ENCODE measurements at regions not wholly inside any gene's neighbourhood (a gene's known extent, or its start where the extent isn't known, plus 50 kb on each side); places are given as distances from the start of the nearest gene placed in this dataset.

DNA sequence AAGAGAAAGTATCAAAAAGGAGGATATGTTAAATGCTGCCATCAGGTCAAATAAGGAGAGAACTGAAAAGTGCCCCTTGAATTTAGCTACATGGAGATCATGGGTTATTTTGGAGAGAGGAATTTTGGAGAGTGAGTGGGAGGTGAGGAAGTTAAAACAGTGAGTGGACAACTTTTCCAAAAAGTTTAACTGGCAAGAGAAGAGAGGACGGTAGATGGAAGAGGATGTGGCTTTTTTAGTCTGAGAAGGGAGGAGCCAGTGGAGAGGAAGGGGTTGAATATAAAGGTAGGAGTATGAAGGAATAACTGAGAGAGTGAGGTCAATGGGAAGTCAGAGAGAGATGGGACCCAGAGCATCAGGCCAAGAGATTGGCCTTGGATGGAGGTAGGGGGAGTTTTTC is 62.5 kb upstream of the NFE2L2 start:
- H3K36me3 Mint-ChIP-seq (ENCODE audit: insufficient read depth, unreplicated experiment), result no peaks in the 10 kb centered on the region
- DNase-seq, result no peak
- BruUV-seq (replicated peaks), result no TSS peak
- H3K4me1 Mint-ChIP-seq (ENCODE audit: low read depth, unreplicated experiment), result peaks cover 23% of the 10 kb centered on the region
- H3K9me3 Mint-ChIP-seq (ENCODE audit: low read depth, unreplicated experiment), result peaks cover 2% of the 10 kb centered on the region
- TF ChIP-seq, protein P1, sequence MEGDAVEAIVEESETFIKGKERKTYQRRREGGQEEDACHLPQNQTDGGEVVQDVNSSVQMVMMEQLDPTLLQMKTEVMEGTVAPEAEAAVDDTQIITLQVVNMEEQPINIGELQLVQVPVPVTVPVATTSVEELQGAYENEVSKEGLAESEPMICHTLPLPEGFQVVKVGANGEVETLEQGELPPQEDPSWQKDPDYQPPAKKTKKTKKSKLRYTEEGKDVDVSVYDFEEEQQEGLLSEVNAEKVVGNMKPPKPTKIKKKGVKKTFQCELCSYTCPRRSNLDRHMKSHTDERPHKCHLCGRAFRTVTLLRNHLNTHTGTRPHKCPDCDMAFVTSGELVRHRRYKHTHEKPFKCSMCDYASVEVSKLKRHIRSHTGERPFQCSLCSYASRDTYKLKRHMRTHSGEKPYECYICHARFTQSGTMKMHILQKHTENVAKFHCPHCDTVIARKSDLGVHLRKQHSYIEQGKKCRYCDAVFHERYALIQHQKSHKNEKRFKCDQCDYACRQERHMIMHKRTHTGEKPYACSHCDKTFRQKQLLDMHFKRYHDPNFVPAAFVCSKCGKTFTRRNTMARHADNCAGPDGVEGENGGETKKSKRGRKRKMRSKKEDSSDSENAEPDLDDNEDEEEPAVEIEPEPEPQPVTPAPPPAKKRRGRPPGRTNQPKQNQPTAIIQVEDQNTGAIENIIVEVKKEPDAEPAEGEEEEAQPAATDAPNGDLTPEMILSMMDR (IDR thresholded peaks at IDR 0.05; ENCODE audit: unreplicated experiment), result no peak
- no peak overlapping the region for H3K4me3 Mint-ChIP-seq (ENCODE audit: low read depth, unreplicated experiment)
- no peaks in the 10 kb centered on the region for H3K27me3 Mint-ChIP-seq (ENCODE audit: unreplicated experiment)
- CTCF ChIA-PET, result interaction anchor here (0.7 kb wide), 1 partner anchor 505 kb away, joined by 4 read pairs; no protein-coding TSS in a partner anchor
- no peak overlapping the region for H3K27ac Mint-ChIP-seq (ENCODE audit: unreplicated experiment)
- intact Hi-C loops (cut with micrococcal nuclease; ENCODE audit: unreplicated experiment), result no loop called here

DNA sequence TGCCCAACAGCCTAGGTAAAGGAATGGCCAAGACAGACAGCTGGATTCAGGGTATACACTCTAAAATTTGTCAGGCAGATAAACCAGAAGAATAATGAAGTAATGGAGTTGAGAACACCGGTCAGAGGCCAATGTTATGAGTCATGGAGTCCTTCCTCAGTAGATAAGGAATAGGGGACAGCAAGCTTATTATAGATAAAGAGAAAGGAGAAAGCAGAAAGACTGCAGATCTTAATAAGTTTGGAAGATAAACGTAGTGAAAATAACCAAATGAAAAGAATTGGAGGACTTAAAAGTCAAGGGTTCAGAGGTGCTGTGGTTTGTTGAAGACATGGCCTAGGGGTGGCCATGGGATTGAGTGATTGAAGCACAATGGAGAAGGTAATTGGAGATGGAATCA is 63.5 kb upstream of the NFE2L2 start:
- CTCF ChIA-PET, result no interaction called here
- Mint-ChIP-seq H3K36me3 (ENCODE audit: insufficient read depth, unreplicated experiment) (no peaks in the 10 kb centered on the region), H3K4me1 (ENCODE audit: low read depth, unreplicated experiment) (peaks cover 24% of the 10 kb centered on the region), H3K27ac (ENCODE audit: unreplicated experiment) (no peak overlapping the region), H3K9me3 (ENCODE audit: low read depth, unreplicated experiment) (peaks cover 2% of the 10 kb centered on the region), H3K4me3 (ENCODE audit: low read depth, unreplicated experiment) (no peak overlapping the region), H3K27me3 (ENCODE audit: unreplicated experiment) (no peaks in the 10 kb centered on the region)
- TF ChIP-seq, protein P1 (IDR thresholded peaks at IDR 0.05; ENCODE audit: unreplicated experiment), result no peak
- no TSS peak for BruUV-seq (replicated peaks)
- peak; percentile 13 for DNase-seq
- intact Hi-C loops (cut with micrococcal nuclease; ENCODE audit: unreplicated experiment), result no loop called here

DNA sequence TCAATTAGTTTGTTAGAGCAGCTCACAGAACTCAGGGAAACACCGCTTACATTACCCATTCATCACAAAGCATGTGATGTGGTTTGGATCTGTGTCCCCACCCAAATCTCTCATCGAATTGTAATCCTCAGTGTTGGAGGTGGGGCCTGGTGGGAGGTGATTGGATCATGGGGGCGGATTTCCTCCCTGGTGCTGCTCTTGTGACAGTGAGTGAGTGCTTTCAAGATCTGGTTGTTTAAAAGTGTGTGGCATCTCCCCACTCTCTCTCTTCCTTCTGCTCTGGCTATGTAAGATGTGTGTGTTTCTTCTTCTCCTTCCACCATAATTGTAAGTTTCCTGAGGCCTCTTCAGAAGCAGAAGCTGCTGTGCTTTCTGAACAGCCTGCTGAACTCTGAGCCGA is 63.5 kb upstream of the AGPS start:
- Mint-ChIP-seq H3K27me3 (ENCODE audit: unreplicated experiment) (no peaks in the 10 kb centered on the region), H3K27ac (ENCODE audit: unreplicated experiment) (no peak overlapping the region), H3K4me3 (ENCODE audit: low read depth, unreplicated experiment) (no peak overlapping the region), H3K4me1 (ENCODE audit: low read depth, unreplicated experiment) (peaks cover 15% of the 10 kb centered on the region), H3K9me3 (ENCODE audit: low read depth, unreplicated experiment) (peaks cover 2% of the 10 kb centered on the region), H3K36me3 (ENCODE audit: insufficient read depth, unreplicated experiment) (no peaks in the 10 kb centered on the region)
- no TSS peak for BruUV-seq (replicated peaks)
- TF ChIP-seq, protein P1 (IDR thresholded peaks at IDR 0.05; ENCODE audit: unreplicated experiment), result no peak
- CTCF ChIA-PET, result no interaction called here
- DNase-seq, result no peak
- intact Hi-C loops (cut with micrococcal nuclease; ENCODE audit: unreplicated experiment), result no loop called here

DNA sequence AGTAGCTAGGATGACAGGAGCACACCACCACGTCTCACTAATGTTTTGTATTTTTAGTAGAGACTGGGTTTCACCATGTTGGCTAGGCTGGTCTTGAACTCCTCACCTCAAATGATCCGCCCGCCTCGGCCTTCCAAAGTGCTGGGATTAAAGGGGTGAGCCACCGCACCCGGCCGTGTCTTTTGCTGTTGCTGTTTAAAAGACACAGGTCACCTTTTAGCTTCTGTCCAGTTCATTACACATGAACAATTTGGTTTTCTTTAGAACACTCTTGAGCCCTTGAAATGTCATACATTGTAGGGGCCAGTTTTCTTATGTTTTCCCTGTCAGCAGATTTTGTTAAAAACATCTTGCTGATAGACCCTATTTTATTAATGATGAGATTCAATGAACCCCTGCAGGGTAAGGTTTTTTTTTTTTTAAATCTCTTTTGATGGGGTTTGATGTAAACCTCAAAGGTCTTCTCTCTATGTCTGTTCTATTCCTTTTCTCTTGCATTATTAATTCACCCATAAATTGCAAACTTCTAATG is 61.0 kb upstream of the AGPS start:
- Mint-ChIP-seq H3K4me3 (ENCODE audit: low read depth, unreplicated experiment) (no peak overlapping the region), H3K36me3 (ENCODE audit: insufficient read depth, unreplicated experiment) (no peaks in the 10 kb centered on the region), H3K27me3 (ENCODE audit: unreplicated experiment) (no peaks in the 10 kb centered on the region), H3K4me1 (ENCODE audit: low read depth, unreplicated experiment) (peaks cover 22% of the 10 kb centered on the region), H3K27ac (ENCODE audit: unreplicated experiment) (no peak overlapping the region), H3K9me3 (ENCODE audit: low read depth, unreplicated experiment) (peaks cover 2% of the 10 kb centered on the region)
- DNase-seq, result no peak
- intact Hi-C loops (cut with micrococcal nuclease; ENCODE audit: unreplicated experiment), result loop anchor here (10.0 kb wide), 1 partner anchor 423 kb away; no protein-coding TSS in a partner anchor
- TF ChIP-seq, protein P1 (IDR thresholded peaks at IDR 0.05; ENCODE audit: unreplicated experiment), result no peak
- no TSS peak for BruUV-seq (replicated peaks)
- CTCF ChIA-PET, result interaction anchor here (0.6 to 0.7 kb wide), 2 partner anchors 67 to 733 kb away, joined by 3 to 4 read pairs; no protein-coding TSS in a partner anchor
